Uterus (tissue), 3 donors: ENCODE measurements at regions not wholly inside any gene's neighbourhood (a gene's known extent, or its start where the extent isn't known, plus 50 kb on each side); places are given as distances from the start of the nearest gene placed in this dataset.

Source experiments
- DNase-seq, 2 donors: peaks; one replicate each; pipeline ENCODE4 v3.0.0-alpha.2; 2019 to 2020
- H3K27ac ChIP-seq, 2 donors: fragments of 200-600 bp; sonication (generic); 1 replicate in 1 of 2; 2 replicates in 1 of 2; pipeline ENCODE4 v1.5.1; 2016 to 2018
- H3K27me3 ChIP-seq, 2 donors: fragments of 200-600 bp; sonication (generic); one replicate each; pipeline ENCODE4 v1.5.1; 2018 to 2019; ENCODE audit warnings: control low read depth in 1 of 2
- H3K36me3 ChIP-seq, 2 donors: fragments of 200-600 bp; sonication (generic); one replicate each; pipeline ENCODE4 v1.5.1; 2019; ENCODE audit warnings: control low read depth in 1 of 2
- H3K4me1 ChIP-seq, 2 donors: fragments of 200-600 bp; sonication (generic); one replicate each; pipeline ENCODE4 v1.5.1; 2018 to 2019; ENCODE audit warnings: control low read depth in 1 of 2
- H3K4me3 ChIP-seq, 2 donors: fragments of 200-600 bp; sonication (generic); 1 replicate in 1 of 2; 2 replicates in 1 of 2; pipeline ENCODE4 v1.5.1; 2018 to 2019; ENCODE audit warnings: mild to moderate bottlenecking in 1 of 2
- H3K9me3 ChIP-seq, 2 donors: fragments of 200-600 bp; sonication (generic); one replicate each; pipeline ENCODE4 v1.5.1; 2019; ENCODE audit warnings: control low read depth in 1 of 2
- CTCF ChIP-seq, 4 experiments: fragments of 200-600 bp in 2 of 4; fragments of 450-650 bp in 2 of 4; sonication (generic) in 2 of 4; IDR thresholded peaks; one replicate each; pipeline ENCODE4 v1.5.1; 2016 to 2019; ENCODE audit warnings: antibody characterized with exemption in 4 of 4, mild to moderate bottlenecking in 2 of 4, moderate library complexity in 1 of 4
- POLR2A ChIP-seq, 2 donors: fragments of 450-650 bp; IDR thresholded peaks; one replicate each; pipeline ENCODE4 v1.6.1; 2016; ENCODE audit warnings: antibody characterized with exemption in 2 of 2, mild to moderate bottlenecking in 1 of 2, moderate library complexity in 1 of 2
- intact Hi-C: fragments of 100-400 bp; cut with DNase I; formaldehyde crosslinking; loops from one replicate; pipeline ENCODE4 v1.15.1; 2023; ENCODE audit warnings: low total_unique reads
- donor health status: DM: yes; HTN: yes; CAD: no.

GRCh38 chr1:80375662-80376061 is 1369.1 kb upstream of the ADGRL4 start:
- H3K4me1 ChIP-seq = no peaks in the 10 kb centered on the region
- no peak overlapping the region for H3K4me3 ChIP-seq
- DNase-seq = no peak
- intact Hi-C loops = no loop called here
- no peaks in the 10 kb centered on the region for H3K27me3 ChIP-seq
- no peak for TF ChIP-seq POLR2A (IDR thresholded peaks at IDR 0.05)
- no peak for TF ChIP-seq CTCF (IDR thresholded peaks at IDR 0.05)
- H3K36me3 ChIP-seq = no peaks in the 10 kb centered on the region
- H3K27ac ChIP-seq = no peak overlapping the region
- no peaks in the 10 kb centered on the region for H3K9me3 ChIP-seq

GRCh38 chr1:80375109-80375508 is 1368.6 kb upstream of the ADGRL4 start:
- Histone ChIP-seq H3K9me3 (no peaks in the 10 kb centered on the region), H3K27ac (no peak overlapping the region), H3K27me3 (no peaks in the 10 kb centered on the region), H3K4me3 (no peak overlapping the region), H3K36me3 (no peaks in the 10 kb centered on the region), H3K4me1 (no peaks in the 10 kb centered on the region)
- TF ChIP-seq CTCF (IDR thresholded peaks at IDR 0.05) (no peak), POLR2A (IDR thresholded peaks at IDR 0.05) (no peak)
- DNase-seq = no peak
- intact Hi-C loops = no loop called here

- H3K27ac ChIP-seq = no peak overlapping the region
- no peaks in the 10 kb centered on the region for H3K4me1 ChIP-seq
- H3K36me3 ChIP-seq = no peaks in the 10 kb centered on the region
- no peak for TF ChIP-seq CTCF (IDR thresholded peaks at IDR 0.05)
- TF ChIP-seq POLR2A (IDR thresholded peaks at IDR 0.05) = no peak
- no peaks in the 10 kb centered on the region for H3K9me3 ChIP-seq
- H3K4me3 ChIP-seq = no peak overlapping the region
- no peaks in the 10 kb centered on the region for H3K27me3 ChIP-seq
- intact Hi-C loops = no loop called here
- DNase-seq = no peak
Measured at GRCh38 chr1:80369780-80370179, 1363.2 kb upstream of the ADGRL4 start.

GRCh38 chr1:80367058-80367457 is 1360.5 kb upstream of the ADGRL4 start:
- TF ChIP-seq POLR2A (IDR thresholded peaks at IDR 0.05) = no peak
- TF ChIP-seq CTCF (IDR thresholded peaks at IDR 0.05) = no peak
- Histone ChIP-seq H3K4me1 (no peaks in the 10 kb centered on the region), H3K27ac (no peak overlapping the region), H3K9me3 (no peaks in the 10 kb centered on the region), H3K36me3 (no peaks in the 10 kb centered on the region), H3K27me3 (no peaks in the 10 kb centered on the region), H3K4me3 (no peak overlapping the region)
- intact Hi-C loops = no loop called here
- DNase-seq = no peak

GRCh38 chr1:80365359-80366021 is 1359.0 kb upstream of the ADGRL4 start:
- Histone ChIP-seq H3K27ac (no peak overlapping the region), H3K9me3 (no peaks in the 10 kb centered on the region), H3K36me3 (no peaks in the 10 kb centered on the region), H3K4me1 (no peaks in the 10 kb centered on the region), H3K27me3 (no peaks in the 10 kb centered on the region), H3K4me3 (no peak overlapping the region)
- intact Hi-C loops = no loop called here
- DNase-seq = no peak
- TF ChIP-seq CTCF (IDR thresholded peaks at IDR 0.05) (no peak), POLR2A (IDR thresholded peaks at IDR 0.05) (no peak)
